ENCODE measurements at regions not wholly inside any gene's neighbourhood (a gene's known extent, or its start where the extent isn't known, plus 50 kb on each side); places are given as distances from the start of the nearest gene placed in this dataset.
"Not testable (repeated sequence)": the region's sequence is repeated elsewhere in the genome, so short reads cannot be mapped to it uniquely, and the experiment has no call there.

DNA sequence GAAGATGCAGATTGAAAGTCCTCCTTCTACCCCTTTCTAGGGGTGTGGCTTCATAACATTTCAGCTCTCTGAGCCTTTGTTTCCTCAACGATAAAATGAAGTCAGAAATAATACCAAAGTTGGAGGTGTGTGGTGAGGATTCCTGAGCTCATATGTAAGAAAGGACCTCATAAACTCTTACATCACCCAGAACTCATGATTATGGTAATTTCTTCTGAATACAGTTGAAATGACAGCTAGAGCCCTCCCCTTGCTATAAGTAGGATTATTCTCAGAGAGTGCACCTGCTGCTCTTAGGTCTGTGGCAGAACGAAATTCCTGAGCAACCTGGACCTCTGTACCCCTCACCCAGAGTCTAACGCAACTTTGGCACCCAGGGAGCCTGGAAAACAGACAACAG lies 291.4 kb upstream of the KLF4 start:
- Mint-ChIP-seq H3K36me3 (ENCODE audit: low read depth) (no peaks in the 10 kb centered on the region), H3K4me1 (ENCODE audit: low read depth) (no peaks in the 10 kb centered on the region), H3K27ac (no peak overlapping the region), H3K4me3 (no peak overlapping the region), H3K27me3 (no peaks in the 10 kb centered on the region), H3K9me3 (no peaks in the 10 kb centered on the region)

DNA sequence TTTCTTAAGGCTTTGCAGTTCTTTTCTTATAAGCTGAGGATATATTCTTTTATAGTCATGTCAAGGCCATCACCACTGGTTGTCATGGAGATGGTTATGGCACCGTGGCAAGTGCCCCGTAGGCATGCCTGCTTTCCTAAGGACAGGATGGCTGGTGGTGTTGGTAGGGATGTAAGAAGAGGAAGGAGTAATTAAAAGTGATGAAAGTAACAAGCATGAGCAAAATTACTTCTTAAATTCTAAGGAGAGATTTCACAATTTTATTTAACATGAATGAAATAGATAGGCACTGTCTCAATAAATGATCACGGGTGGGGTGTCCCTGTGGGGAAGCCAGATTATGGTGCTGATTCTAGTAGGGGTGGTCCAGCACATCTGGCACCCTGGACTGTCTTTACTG lies 290.2 kb upstream of the KLF4 start:
- no peaks in the 10 kb centered on the region for H3K36me3 Mint-ChIP-seq (ENCODE audit: low read depth)
- H3K4me1 Mint-ChIP-seq (ENCODE audit: low read depth): no peaks in the 10 kb centered on the region
- H3K27ac Mint-ChIP-seq: no peak overlapping the region
- no peaks in the 10 kb centered on the region for H3K27me3 Mint-ChIP-seq
- H3K9me3 Mint-ChIP-seq: no peaks in the 10 kb centered on the region
- H3K4me3 Mint-ChIP-seq: no peak overlapping the region

DNA sequence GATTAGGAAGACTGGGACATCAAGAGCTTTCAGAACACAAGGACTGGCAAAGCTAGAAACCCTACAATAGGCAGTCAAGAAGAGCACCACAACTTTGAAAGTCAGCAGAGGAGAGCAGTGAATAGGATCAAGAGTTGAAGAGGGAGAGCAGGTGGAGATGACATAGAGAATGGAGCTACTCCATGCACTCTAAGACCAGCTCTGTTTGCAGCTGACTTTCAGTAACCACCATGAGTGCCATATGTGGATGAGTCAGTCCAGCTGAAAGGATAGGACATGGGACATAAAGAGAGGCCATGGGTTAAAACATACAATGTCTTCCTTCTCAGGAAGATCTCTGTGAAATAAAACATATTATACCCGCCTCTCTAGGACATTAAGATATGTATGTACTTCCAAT lies 289.1 kb upstream of the KLF4 start:
- no peaks in the 10 kb centered on the region for H3K9me3 Mint-ChIP-seq
- H3K27me3 Mint-ChIP-seq: no peaks in the 10 kb centered on the region
- no peak overlapping the region for H3K4me3 Mint-ChIP-seq
- no peaks in the 10 kb centered on the region for H3K4me1 Mint-ChIP-seq (ENCODE audit: low read depth)
- H3K27ac Mint-ChIP-seq: no peak overlapping the region
- H3K36me3 Mint-ChIP-seq (ENCODE audit: low read depth): no peaks in the 10 kb centered on the region

DNA sequence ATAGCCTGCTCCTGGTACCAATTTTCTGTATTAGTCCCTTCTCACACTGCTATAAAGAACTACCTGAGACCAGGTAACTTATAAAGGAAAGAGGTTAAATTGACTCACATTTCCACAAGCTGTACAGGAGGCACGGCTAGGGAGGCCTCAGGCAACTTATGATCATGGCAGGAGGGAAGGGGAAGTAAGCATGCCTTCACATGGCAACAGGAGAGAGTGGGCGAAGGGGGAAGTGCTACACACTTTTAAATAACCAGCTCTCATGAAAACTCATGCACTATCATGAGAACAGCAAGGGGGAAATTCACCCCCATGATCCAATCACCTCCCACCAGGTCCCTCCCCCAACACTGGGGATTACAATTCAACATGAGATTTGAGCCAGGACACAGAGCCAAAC lies 284.5 kb upstream of the KLF4 start:
- not testable (repeated sequence) for H3K27ac Mint-ChIP-seq; H3K36me3 Mint-ChIP-seq (ENCODE audit: low read depth); H3K4me3 Mint-ChIP-seq; H3K9me3 Mint-ChIP-seq; H3K27me3 Mint-ChIP-seq; H3K4me1 Mint-ChIP-seq (ENCODE audit: low read depth)

DNA sequence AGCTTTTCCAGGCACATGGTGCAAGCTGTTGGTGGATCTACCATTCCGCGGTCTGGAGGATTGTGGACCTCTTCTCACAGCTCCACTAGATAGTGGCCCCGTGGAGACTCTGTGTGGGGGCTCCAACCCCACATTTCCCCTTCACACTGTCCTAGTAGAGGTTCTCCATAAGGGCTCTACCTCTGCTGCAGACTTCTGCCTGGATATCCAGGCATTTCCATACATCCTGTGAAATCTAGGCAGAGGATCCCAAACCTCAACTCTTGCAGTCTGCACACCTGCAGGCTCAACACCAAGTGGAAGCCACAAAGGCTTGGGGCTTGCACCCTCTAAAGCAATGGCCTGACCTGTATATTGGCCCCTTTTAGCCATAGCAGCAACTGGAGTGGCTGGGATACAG lies 283.4 kb upstream of the KLF4 start:
- no peaks in the 10 kb centered on the region for H3K9me3 Mint-ChIP-seq
- no peak overlapping the region for H3K4me3 Mint-ChIP-seq
- H3K36me3 Mint-ChIP-seq (ENCODE audit: low read depth): no peaks in the 10 kb centered on the region
- H3K27me3 Mint-ChIP-seq: no peaks in the 10 kb centered on the region
- no peak overlapping the region for H3K27ac Mint-ChIP-seq
- H3K4me1 Mint-ChIP-seq (ENCODE audit: low read depth): no peaks in the 10 kb centered on the region

- H3K4me3 Mint-ChIP-seq: no peak overlapping the region
- H3K4me1 Mint-ChIP-seq (ENCODE audit: low read depth): no peaks in the 10 kb centered on the region
- no peaks in the 10 kb centered on the region for H3K9me3 Mint-ChIP-seq
These were observed 281.1 kb upstream of the KLF4 start for GRCh38 chr9:107770716-107771115.

DNA sequence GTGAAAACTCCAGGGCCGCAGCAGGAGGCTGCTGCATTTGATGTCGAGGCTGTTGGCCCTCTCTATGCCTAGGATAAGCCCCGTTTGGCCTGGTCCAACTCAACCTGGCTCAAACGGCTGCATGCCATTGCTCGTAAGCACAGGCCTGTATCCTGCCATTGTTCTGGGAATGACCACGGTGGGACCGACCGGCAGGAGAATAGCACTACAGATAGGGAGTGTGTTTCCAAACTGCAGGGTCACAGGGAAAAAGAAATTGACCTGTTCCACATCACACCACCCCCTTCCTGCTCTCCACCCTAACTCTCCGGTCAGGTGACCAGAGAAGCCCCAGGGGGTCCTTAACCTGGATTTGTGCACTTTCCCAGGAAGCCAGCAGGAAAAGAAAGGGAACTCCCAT lies 278.7 kb upstream of the KLF4 start:
- no peaks in the 10 kb centered on the region for H3K27me3 Mint-ChIP-seq
- no peak overlapping the region for H3K27ac Mint-ChIP-seq
- no peaks in the 10 kb centered on the region for H3K4me1 Mint-ChIP-seq (ENCODE audit: low read depth)
- peaks cover 10% of the 10 kb centered on the region for H3K9me3 Mint-ChIP-seq
- no peaks in the 10 kb centered on the region for H3K36me3 Mint-ChIP-seq (ENCODE audit: low read depth)
- H3K4me3 Mint-ChIP-seq: no peak overlapping the region

More at GRCh38 chr9:107770716-107771115, 281.1 kb upstream of the KLF4 start:
- H3K27me3 Mint-ChIP-seq: no peaks in the 10 kb centered on the region
- H3K27ac Mint-ChIP-seq: no peak overlapping the region
- H3K36me3 Mint-ChIP-seq (ENCODE audit: low read depth): no peaks in the 10 kb centered on the region

- Mint-ChIP-seq H3K36me3 (ENCODE audit: low read depth) (no peaks in the 10 kb centered on the region), H3K9me3 (peaks cover 10% of the 10 kb centered on the region), H3K27ac (no peak overlapping the region), H3K27me3 (no peaks in the 10 kb centered on the region), H3K4me1 (ENCODE audit: low read depth) (no peaks in the 10 kb centered on the region), H3K4me3 (no peak overlapping the region)
These were observed 278.1 kb upstream of the KLF4 start for GRCh38 chr9:107767711-107768110.

GRCh38 chr9:107763469-107763868 lies 273.9 kb upstream of the KLF4 start:
- H3K27me3 Mint-ChIP-seq; H3K27ac Mint-ChIP-seq; H3K4me1 Mint-ChIP-seq (ENCODE audit: low read depth); H3K4me3 Mint-ChIP-seq; H3K36me3 Mint-ChIP-seq (ENCODE audit: low read depth): not testable (repeated sequence)
- peaks cover 18% of the 10 kb centered on the region for H3K9me3 Mint-ChIP-seq

DNA sequence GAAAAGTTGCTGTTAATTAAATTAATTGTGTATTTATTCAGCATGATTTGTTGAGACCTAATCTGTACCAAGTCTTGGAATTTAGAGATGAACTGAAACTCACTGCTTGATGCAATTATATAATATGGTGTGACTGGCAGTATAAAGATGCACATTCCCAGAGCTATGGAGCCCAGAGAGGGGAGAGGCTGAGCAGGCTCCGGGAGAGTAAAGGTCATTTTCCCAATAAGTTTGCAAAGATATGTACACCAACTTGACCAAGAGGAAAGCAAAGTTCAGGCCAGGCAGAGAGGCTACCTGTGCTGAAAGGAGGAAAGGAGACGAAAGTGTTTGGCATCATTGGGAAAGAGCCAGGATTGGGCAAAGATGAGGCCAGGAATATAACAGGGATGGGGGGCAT lies 271.7 kb upstream of the KLF4 start:
- H3K27me3 Mint-ChIP-seq: peaks cover 3% of the 10 kb centered on the region
- no peaks in the 10 kb centered on the region for H3K36me3 Mint-ChIP-seq (ENCODE audit: low read depth)
- no peaks in the 10 kb centered on the region for H3K4me1 Mint-ChIP-seq (ENCODE audit: low read depth)
- H3K27ac Mint-ChIP-seq: no peak overlapping the region
- H3K9me3 Mint-ChIP-seq: peaks cover 18% of the 10 kb centered on the region
- no peak overlapping the region for H3K4me3 Mint-ChIP-seq

DNA sequence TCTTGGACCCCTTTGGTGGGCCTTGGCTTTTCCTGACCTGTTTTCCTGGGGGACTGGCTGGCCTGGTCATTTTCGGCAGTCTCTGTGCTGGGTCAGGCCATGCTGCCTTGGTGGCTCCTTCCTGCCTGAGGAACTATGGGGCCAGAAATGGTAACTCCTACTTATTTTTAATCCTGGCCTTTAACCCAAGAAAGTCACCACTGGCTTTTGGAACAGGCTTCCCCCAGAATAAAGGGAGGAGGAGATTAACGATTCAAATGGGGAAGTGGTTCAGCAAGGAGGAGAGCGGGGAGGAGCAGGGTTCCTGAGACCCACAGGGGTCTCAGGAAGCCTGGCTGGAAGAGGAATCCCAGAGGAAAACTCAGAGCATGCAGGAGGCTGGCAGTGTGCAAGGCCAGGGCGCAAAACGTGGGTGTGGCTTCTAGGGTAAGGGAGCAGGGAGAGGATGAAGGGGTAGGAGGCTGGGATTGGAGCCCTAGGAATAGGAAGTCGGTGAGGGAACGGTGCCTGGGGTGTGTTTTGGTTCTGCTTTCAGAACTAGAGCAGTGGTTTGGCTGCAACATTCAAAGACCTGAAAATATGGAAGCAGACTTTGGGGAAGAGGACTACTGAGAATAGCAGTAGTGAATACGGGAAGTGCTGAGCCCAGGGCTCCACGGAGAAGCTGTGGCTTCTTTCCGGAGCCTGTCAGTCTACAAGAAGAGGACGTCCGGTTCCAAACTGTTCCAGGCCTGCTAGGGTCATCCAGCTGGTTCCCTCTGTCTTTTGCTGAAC lies 271.1 kb upstream of the KLF4 start:
- Mint-ChIP-seq H3K27me3 (peaks cover 3% of the 10 kb centered on the region), H3K36me3 (ENCODE audit: low read depth) (no peaks in the 10 kb centered on the region), H3K27ac (peak overlapping the region; percentile 12), H3K4me3 (no peak overlapping the region), H3K9me3 (peaks cover 18% of the 10 kb centered on the region), H3K4me1 (ENCODE audit: low read depth) (no peaks in the 10 kb centered on the region)

- no peaks in the 10 kb centered on the region for H3K4me1 Mint-ChIP-seq (ENCODE audit: low read depth)
These were observed 270.2 kb upstream of the KLF4 start for GRCh38 chr9:107759823-107760166.

GRCh38 chr9:107759009-107759822 lies 269.6 kb upstream of the KLF4 start:
- Mint-ChIP-seq H3K4me3 (no peak overlapping the region), H3K9me3 (peaks cover 15% of the 10 kb centered on the region), H3K27me3 (peaks cover 3% of the 10 kb centered on the region), H3K36me3 (ENCODE audit: low read depth) (no peaks in the 10 kb centered on the region), H3K27ac (no peak overlapping the region), H3K4me1 (ENCODE audit: low read depth) (no peaks in the 10 kb centered on the region)

More at GRCh38 chr9:107759823-107760166, 270.2 kb upstream of the KLF4 start:
- Mint-ChIP-seq H3K4me3 (no peak overlapping the region), H3K27me3 (peaks cover 3% of the 10 kb centered on the region), H3K36me3 (ENCODE audit: low read depth) (no peaks in the 10 kb centered on the region), H3K9me3 (peaks cover 18% of the 10 kb centered on the region), H3K27ac (no peak overlapping the region)

- Mint-ChIP-seq H3K27me3 (no peaks in the 10 kb centered on the region), H3K36me3 (ENCODE audit: low read depth) (no peaks in the 10 kb centered on the region), H3K27ac (no peak overlapping the region), H3K4me1 (ENCODE audit: low read depth) (no peaks in the 10 kb centered on the region), H3K4me3 (no peak overlapping the region), H3K9me3 (peaks cover 5% of the 10 kb centered on the region)
These were observed 266.5 kb upstream of the KLF4 start for GRCh38 chr9:107756091-107756490.

DNA sequence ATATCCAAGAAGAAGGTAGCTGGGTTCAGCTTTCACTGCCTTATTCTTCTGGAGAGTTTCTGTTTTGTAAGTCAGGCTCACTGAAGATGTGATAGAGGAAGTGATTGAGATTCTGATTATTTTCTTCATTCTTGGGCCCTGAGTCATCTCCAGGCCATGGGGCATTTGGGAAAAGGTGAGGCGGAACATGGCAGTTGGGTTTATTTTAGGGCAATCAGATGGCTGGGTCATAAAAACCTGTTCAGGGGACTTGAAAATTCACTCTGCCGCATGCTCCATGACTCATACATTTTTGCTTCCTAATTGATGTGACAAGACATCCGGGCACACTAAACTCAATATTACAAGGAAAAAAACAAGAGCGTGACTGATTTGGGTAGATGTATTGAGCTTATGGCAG lies 265.7 kb upstream of the KLF4 start:
- no peak overlapping the region for H3K27ac Mint-ChIP-seq
- no peaks in the 10 kb centered on the region for H3K27me3 Mint-ChIP-seq
- H3K9me3 Mint-ChIP-seq: no peaks in the 10 kb centered on the region
- H3K4me3 Mint-ChIP-seq: no peak overlapping the region
- H3K36me3 Mint-ChIP-seq (ENCODE audit: low read depth): no peaks in the 10 kb centered on the region
- no peaks in the 10 kb centered on the region for H3K4me1 Mint-ChIP-seq (ENCODE audit: low read depth)

Data from stimulated activated naive CD8-positive, alpha-beta T cell treated with anti-CD3 and anti-CD28 coated beads, Interleukin-15, Interleukin-2, amounts not matched to agents 100 ng/mL and 50 ng/mL, for 24 hours (primary cell).